ENCODE measurements at regions not wholly inside any gene's neighbourhood (a gene's known extent, or its start where the extent isn't known, plus 50 kb on each side); places are given as distances from the start of the nearest gene placed in this dataset.

GRCh38 chr3:65118912-65119499, 431.2 kb upstream of the ADAMTS9 start:
- no peak for TF ChIP-seq POLR2A (IDR thresholded peaks at IDR 0.05; ENCODE audit: low read length)
- no peak for TF ChIP-seq GATA1 (IDR thresholded peaks at IDR 0.05; ENCODE audit: low read depth, low read length)
